ENCODE measurements at regions not wholly inside any gene's neighbourhood (a gene's known extent, or its start where the extent isn't known, plus 50 kb on each side); places are given as distances from the start of the nearest gene placed in this dataset.
"Not testable (repeated sequence)": the region's sequence is repeated elsewhere in the genome, so short reads cannot be mapped to it uniquely, and the experiment has no call there.

- DNase-seq (ENCODE audit: low spot score) = no peak
Observed at GRCh38 chr1:96865731-96866685, 144.4 kb downstream of the PTBP2 start.

- peak; percentile 16 for DNase-seq (ENCODE audit: low spot score)
Observed at GRCh38 chr1:96872757-96873156, 151.2 kb downstream of the PTBP2 start.

- no peak for DNase-seq (ENCODE audit: low spot score)
Observed at GRCh38 chr1:96878640-96879039, 157.1 kb downstream of the PTBP2 start.

GRCh38 chr1:96880626-96881025 lies 159.0 kb downstream of the PTBP2 start:
- no peak for DNase-seq (ENCODE audit: low spot score)

GRCh38 chr1:96882096-96882495 lies 160.5 kb downstream of the PTBP2 start:
- DNase-seq (ENCODE audit: low spot score) = no peak

GRCh38 chr1:96886474-96886873 lies 164.9 kb downstream of the PTBP2 start:
- DNase-seq (ENCODE audit: low spot score) = no peak

GRCh38 chr1:96887501-96887900 lies 165.9 kb downstream of the PTBP2 start:
- no peak for DNase-seq (ENCODE audit: low spot score)

GRCh38 chr1:96901783-96902363 lies 180.3 kb downstream of the PTBP2 start:
- DNase-seq (ENCODE audit: low spot score) = no peak

GRCh38 chr1:96912248-96912647 lies 190.7 kb downstream of the PTBP2 start:
- DNase-seq (ENCODE audit: low spot score) = no peak

- DNase-seq (ENCODE audit: low spot score) = not testable (repeated sequence)
Observed at GRCh38 chr1:96915701-96916100, 194.1 kb downstream of the PTBP2 start.

- DNase-seq (ENCODE audit: low spot score) = no peak
Observed at GRCh38 chr1:96918406-96918805, 196.8 kb downstream of the PTBP2 start.

GRCh38 chr1:96922181-96922580 lies 200.6 kb downstream of the PTBP2 start:
- no peak for DNase-seq (ENCODE audit: low spot score)

GRCh38 chr1:96923753-96924152 lies 202.2 kb downstream of the PTBP2 start:
- no peak for DNase-seq (ENCODE audit: low spot score)

GRCh38 chr1:96926176-96926575 lies 204.6 kb downstream of the PTBP2 start:
- no peak for DNase-seq (ENCODE audit: low spot score)

- no peak for DNase-seq (ENCODE audit: low spot score)
Observed at GRCh38 chr1:96927125-96927524, 205.5 kb downstream of the PTBP2 start.

GRCh38 chr1:96931136-96931535 lies 209.6 kb downstream of the PTBP2 start:
- no peak for DNase-seq (ENCODE audit: low spot score)

- no peak for DNase-seq (ENCODE audit: low spot score)
Observed at GRCh38 chr1:96934282-96934681, 212.7 kb downstream of the PTBP2 start.

GRCh38 chr1:96944432-96945092 lies 223.0 kb downstream of the PTBP2 start:
- no peak for DNase-seq (ENCODE audit: low spot score)

- no peak for DNase-seq (ENCODE audit: low spot score)
Observed at GRCh38 chr1:96945509-96946084, 224.0 kb downstream of the PTBP2 start.

- no peak for DNase-seq (ENCODE audit: low spot score)
Observed at GRCh38 chr1:96955307-96956012, 233.9 kb downstream of the PTBP2 start.

GRCh38 chr1:96962216-96962615 lies 240.6 kb downstream of the PTBP2 start:
- no peak for DNase-seq (ENCODE audit: low spot score)

GRCh38 chr1:96962751-96963211 lies 241.2 kb downstream of the PTBP2 start:
- no peak for DNase-seq (ENCODE audit: low spot score)
